SK-N-SH (cell line): ENCODE measurements at regions not wholly inside any gene's neighbourhood (a gene's known extent, or its start where the extent isn't known, plus 50 kb on each side); places are given as distances from the start of the nearest gene placed in this dataset.

ENCODE experiments used
- EP300 ChIP-seq, 2 experiments: IDR thresholded peaks; 2 replicates each; pipeline versions ENCODE4 v1.4.0 to v1.6.1; 2012; ENCODE audit warnings: borderline replicate concordance in 1 of 2, low read depth in 1 of 2, low read length in 1 of 2
- MXI1 ChIP-seq: IDR thresholded peaks from 2 replicates; pipeline ENCODE4 v1.6.1; 2012; ENCODE audit warnings: mild to moderate bottlenecking, low read depth, low read length, improper control_type of control experiment
- POLR2AphosphoS5 ChIP-seq: IDR thresholded peaks from 2 replicates; pipeline ENCODE4 v1.6.1; 2012; ENCODE audit warnings: low read depth, low read length
- REST ChIP-seq: IDR thresholded peaks from 2 replicates; pipeline ENCODE4 v1.6.1; 2012; ENCODE audit warnings: mild to moderate bottlenecking, low read depth, low read length, moderate library complexity
- SMC3 ChIP-seq: IDR thresholded peaks from 2 replicates; pipeline ENCODE4 v1.6.1; 2012; ENCODE audit warnings: low read depth, low read length, improper control_type of control experiment
- YY1 ChIP-seq: IDR thresholded peaks from 2 replicates; pipeline ENCODE4 v1.4.0; 2012; ENCODE audit warnings: low read depth, mild to moderate bottlenecking
- TF ChIP-seq, protein P1 (sequence below): fragments of 200-600 bp; sonication (generic); IDR thresholded peaks from 2 replicates; pipeline ENCODE4 v1.6.1; 2017; ENCODE audit warnings: antibody characterized with exemption, mild to moderate bottlenecking, moderate library complexity
- TF ChIP-seq, protein P2 (sequence below): IDR thresholded peaks from 2 replicates; pipeline ENCODE4; 2012

DNA sequence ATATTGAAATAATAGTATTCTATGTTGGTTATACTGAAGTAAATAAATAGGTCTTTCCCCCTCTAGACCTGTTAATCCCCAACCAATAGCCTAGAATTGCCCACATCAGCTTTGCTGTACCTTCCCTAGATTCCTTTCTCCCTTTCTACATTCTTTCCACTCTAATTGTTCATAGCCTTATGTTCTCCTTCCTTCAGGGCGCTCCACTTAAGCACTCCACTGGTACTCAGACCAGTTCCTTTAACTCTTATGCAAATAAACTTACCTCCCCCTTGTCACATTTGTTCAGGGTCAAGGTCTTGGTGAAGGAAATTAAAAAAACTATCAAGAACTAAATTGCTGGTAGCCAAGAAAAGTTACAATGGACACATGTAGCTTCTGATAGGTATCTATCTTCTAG, 294.8 kb downstream of the UTP18 start:
- TF ChIP-seq, protein P1, sequence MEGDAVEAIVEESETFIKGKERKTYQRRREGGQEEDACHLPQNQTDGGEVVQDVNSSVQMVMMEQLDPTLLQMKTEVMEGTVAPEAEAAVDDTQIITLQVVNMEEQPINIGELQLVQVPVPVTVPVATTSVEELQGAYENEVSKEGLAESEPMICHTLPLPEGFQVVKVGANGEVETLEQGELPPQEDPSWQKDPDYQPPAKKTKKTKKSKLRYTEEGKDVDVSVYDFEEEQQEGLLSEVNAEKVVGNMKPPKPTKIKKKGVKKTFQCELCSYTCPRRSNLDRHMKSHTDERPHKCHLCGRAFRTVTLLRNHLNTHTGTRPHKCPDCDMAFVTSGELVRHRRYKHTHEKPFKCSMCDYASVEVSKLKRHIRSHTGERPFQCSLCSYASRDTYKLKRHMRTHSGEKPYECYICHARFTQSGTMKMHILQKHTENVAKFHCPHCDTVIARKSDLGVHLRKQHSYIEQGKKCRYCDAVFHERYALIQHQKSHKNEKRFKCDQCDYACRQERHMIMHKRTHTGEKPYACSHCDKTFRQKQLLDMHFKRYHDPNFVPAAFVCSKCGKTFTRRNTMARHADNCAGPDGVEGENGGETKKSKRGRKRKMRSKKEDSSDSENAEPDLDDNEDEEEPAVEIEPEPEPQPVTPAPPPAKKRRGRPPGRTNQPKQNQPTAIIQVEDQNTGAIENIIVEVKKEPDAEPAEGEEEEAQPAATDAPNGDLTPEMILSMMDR: no peak
- TF ChIP-seq REST (no peak), MXI1 (no peak), EP300 (IDR thresholded peaks at IDR 0.05; ENCODE audit: borderline replicate concordance in 1 of 2, low read depth in 1 of 2, low read length in 1 of 2) (no peak), POLR2AphosphoS5 (no peak), SMC3 (no peak), YY1 (no peak)
- TF ChIP-seq, protein P2, sequence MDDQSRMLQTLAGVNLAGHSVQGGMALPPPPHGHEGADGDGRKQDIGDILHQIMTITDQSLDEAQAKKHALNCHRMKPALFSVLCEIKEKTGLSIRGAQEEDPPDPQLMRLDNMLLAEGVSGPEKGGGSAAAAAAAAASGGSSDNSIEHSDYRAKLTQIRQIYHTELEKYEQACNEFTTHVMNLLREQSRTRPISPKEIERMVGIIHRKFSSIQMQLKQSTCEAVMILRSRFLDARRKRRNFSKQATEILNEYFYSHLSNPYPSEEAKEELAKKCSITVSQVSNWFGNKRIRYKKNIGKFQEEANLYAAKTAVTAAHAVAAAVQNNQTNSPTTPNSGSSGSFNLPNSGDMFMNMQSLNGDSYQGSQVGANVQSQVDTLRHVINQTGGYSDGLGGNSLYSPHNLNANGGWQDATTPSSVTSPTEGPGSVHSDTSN: no peak
